Karpas-422 (cell line): ENCODE measurements at regions not wholly inside any gene's neighbourhood (a gene's known extent, or its start where the extent isn't known, plus 50 kb on each side); places are given as distances from the start of the nearest gene placed in this dataset.

Experiments
- DNase-seq: peaks from one replicate; pipeline ENCODE4 v3.0.0-alpha.2; 2015
- H2AFZ ChIP-seq: fragments of 200-600 bp; sonication (generic); 2 replicates; pipeline ENCODE4 v1.6.1; 2014; ENCODE audit warnings: antibody characterized with exemption, low read length, mixed read lengths
- H3K27ac ChIP-seq: fragments of 200-600 bp; sonication (generic); 2 replicates; pipeline ENCODE4 v1.5.1; 2014; ENCODE audit warnings: mild to moderate bottlenecking, low read length, moderate library complexity
- H3K27me3 ChIP-seq: fragments of 200-600 bp; sonication (generic); 2 replicates; pipeline ENCODE4 v1.6.1; 2014; ENCODE audit warnings: low read length, mixed read lengths
- H3K36me3 ChIP-seq: fragments of 200-600 bp; sonication (generic); 2 replicates; pipeline ENCODE4 v1.6.1; 2014; ENCODE audit warnings: low read length, mixed read lengths; ENCODE audit not compliant: insufficient read depth
- H3K4me1 ChIP-seq: fragments of 200-600 bp; sonication (generic); 2 replicates; pipeline ENCODE4 v1.6.1; 2014; ENCODE audit warnings: mild to moderate bottlenecking, low read length, mixed read lengths
- H3K4me2 ChIP-seq: fragments of 200-600 bp; sonication (generic); 2 replicates; pipeline ENCODE4 v1.6.1; 2014; ENCODE audit warnings: low read length, low read depth, mild to moderate bottlenecking; ENCODE audit not compliant: poor library complexity, severe bottlenecking
- H3K4me3 ChIP-seq: fragments of 200-600 bp; sonication (generic); 2 replicates; pipeline ENCODE4 v1.5.1; 2014; ENCODE audit warnings: mild to moderate bottlenecking, antibody characterized with exemption, low read length, mixed read lengths
- H3K79me2 ChIP-seq: fragments of 200-600 bp; sonication (generic); 2 replicates; pipeline ENCODE4 v1.6.1; 2014; ENCODE audit warnings: mild to moderate bottlenecking, low read length, mixed read lengths
- H3K9ac ChIP-seq: fragments of 200-600 bp; sonication (generic); 2 replicates; pipeline ENCODE4 v1.6.0; 2014; ENCODE audit warnings: low read length
- H3K9me2 ChIP-seq: fragments of 200-600 bp; sonication (generic), shearing (Covaris generic); replicated peaks from 2 replicates; pipeline ENCODE4 v1.6.0; 2014; ENCODE audit warnings: mild to moderate bottlenecking, low read length, moderate library complexity; ENCODE audit not compliant: insufficient read depth
- H3K9me3 ChIP-seq: fragments of 300-700, 200-600 bp; sonication (generic); 2 replicates; pipeline ENCODE4 v1.6.1; 2014; ENCODE audit warnings: low read length, mixed read lengths
- H4K20me1 ChIP-seq: fragments of 200-600 bp; sonication (generic); 2 replicates; pipeline ENCODE4 v1.6.1; 2014; ENCODE audit warnings: mild to moderate bottlenecking, antibody characterized with exemption, low read length, low read depth; ENCODE audit not compliant: insufficient read depth

- no peaks in the 10 kb centered on the region for H3K27me3 ChIP-seq
- H3K9me3 ChIP-seq: no peaks in the 10 kb centered on the region
- H3K27ac ChIP-seq: no peak overlapping the region
- no peaks in the 10 kb centered on the region for H3K36me3 ChIP-seq
- no peak overlapping the region for H3K4me2 ChIP-seq
- no peak for DNase-seq
- no peaks in the 10 kb centered on the region for H3K9me2 ChIP-seq
- H2AFZ ChIP-seq: no peak overlapping the region
- no peak overlapping the region for H3K4me3 ChIP-seq
- H3K4me1 ChIP-seq: no peaks in the 10 kb centered on the region
- no peaks in the 10 kb centered on the region for H4K20me1 ChIP-seq
- H3K9ac ChIP-seq: no peak overlapping the region
- H3K79me2 ChIP-seq: no peaks in the 10 kb centered on the region
Observed at GRCh38 chr6:131378874-131379273, 194.2 kb upstream of the ARG1 start.

- Histone ChIP-seq H3K4me1 (no peaks in the 10 kb centered on the region), H3K79me2 (no peaks in the 10 kb centered on the region), H3K27me3 (no peaks in the 10 kb centered on the region), H4K20me1 (no peaks in the 10 kb centered on the region), H3K36me3 (no peaks in the 10 kb centered on the region), H2AFZ (no peak overlapping the region), H3K9me3 (no peaks in the 10 kb centered on the region), H3K9ac (no peak overlapping the region), H3K4me3 (no peak overlapping the region), H3K27ac (no peak overlapping the region), H3K9me2 (no peaks in the 10 kb centered on the region), H3K4me2 (no peak overlapping the region)
- DNase-seq: no peak
Observed at GRCh38 chr6:131379948-131380347, 193.1 kb upstream of the ARG1 start.

- no peak overlapping the region for H3K4me2 ChIP-seq
- no peaks in the 10 kb centered on the region for H3K9me3 ChIP-seq
- no peak for DNase-seq
- H3K9ac ChIP-seq: no peak overlapping the region
- H3K4me3 ChIP-seq: no peak overlapping the region
- H2AFZ ChIP-seq: no peak overlapping the region
- no peaks in the 10 kb centered on the region for H3K9me2 ChIP-seq
- no peaks in the 10 kb centered on the region for H3K36me3 ChIP-seq
- no peaks in the 10 kb centered on the region for H3K79me2 ChIP-seq
- no peak overlapping the region for H3K27ac ChIP-seq
- no peaks in the 10 kb centered on the region for H3K4me1 ChIP-seq
- no peaks in the 10 kb centered on the region for H3K27me3 ChIP-seq
- H4K20me1 ChIP-seq: no peaks in the 10 kb centered on the region
Observed at GRCh38 chr6:131381052-131381708, 191.8 kb upstream of the ARG1 start.

- H3K36me3 ChIP-seq: no peaks in the 10 kb centered on the region
- DNase-seq: no peak
- H3K79me2 ChIP-seq: no peaks in the 10 kb centered on the region
- no peak overlapping the region for H3K9ac ChIP-seq
- no peak overlapping the region for H3K4me2 ChIP-seq
- no peaks in the 10 kb centered on the region for H3K4me1 ChIP-seq
- H3K4me3 ChIP-seq: no peak overlapping the region
- no peaks in the 10 kb centered on the region for H4K20me1 ChIP-seq
- H3K27me3 ChIP-seq: no peaks in the 10 kb centered on the region
- no peak overlapping the region for H3K27ac ChIP-seq
- H3K9me2 ChIP-seq: no peaks in the 10 kb centered on the region
- H2AFZ ChIP-seq: no peak overlapping the region
- H3K9me3 ChIP-seq: no peaks in the 10 kb centered on the region
Observed at GRCh38 chr6:131381709-131382093, 191.3 kb upstream of the ARG1 start.

- no peaks in the 10 kb centered on the region for H3K36me3 ChIP-seq
- no peaks in the 10 kb centered on the region for H3K27me3 ChIP-seq
Observed at GRCh38 chr6:131382631-131383030, 190.4 kb upstream of the ARG1 start.

GRCh38 chr6:131383421-131384411 lies 189.3 kb upstream of the ARG1 start:
- Histone ChIP-seq H3K4me3 (no peak overlapping the region), H3K27ac (no peak overlapping the region), H3K9ac (no peak overlapping the region), H3K27me3 (no peaks in the 10 kb centered on the region), H3K36me3 (no peaks in the 10 kb centered on the region), H3K9me3 (no peaks in the 10 kb centered on the region), H3K4me2 (no peak overlapping the region), H3K9me2 (no peaks in the 10 kb centered on the region), H4K20me1 (no peaks in the 10 kb centered on the region), H3K4me1 (no peaks in the 10 kb centered on the region), H2AFZ (no peak overlapping the region), H3K79me2 (no peaks in the 10 kb centered on the region)
- no peak for DNase-seq

More at GRCh38 chr6:131382631-131383030, 190.4 kb upstream of the ARG1 start:
- H3K27ac ChIP-seq: no peak overlapping the region
- H3K9me2 ChIP-seq: no peaks in the 10 kb centered on the region
- no peak overlapping the region for H3K9ac ChIP-seq
- H3K79me2 ChIP-seq: no peaks in the 10 kb centered on the region
- no peak overlapping the region for H3K4me3 ChIP-seq
- no peak overlapping the region for H2AFZ ChIP-seq
- H3K9me3 ChIP-seq: no peaks in the 10 kb centered on the region
- H3K4me1 ChIP-seq: no peaks in the 10 kb centered on the region
- H3K4me2 ChIP-seq: no peak overlapping the region
- DNase-seq: no peak
- no peaks in the 10 kb centered on the region for H4K20me1 ChIP-seq

GRCh38 chr6:131387562-131388447 lies 185.2 kb upstream of the ARG1 start:
- Histone ChIP-seq H3K79me2 (no peaks in the 10 kb centered on the region), H3K27ac (no peak overlapping the region), H3K9ac (no peak overlapping the region), H3K36me3 (no peaks in the 10 kb centered on the region), H2AFZ (no peak overlapping the region), H3K4me1 (no peaks in the 10 kb centered on the region), H3K4me3 (no peak overlapping the region), H4K20me1 (no peaks in the 10 kb centered on the region), H3K9me3 (no peaks in the 10 kb centered on the region), H3K4me2 (no peak overlapping the region), H3K9me2 (no peaks in the 10 kb centered on the region), H3K27me3 (no peaks in the 10 kb centered on the region)
- no peak for DNase-seq

- no peak overlapping the region for H3K4me3 ChIP-seq
- H3K4me2 ChIP-seq: no peak overlapping the region
- H3K9me3 ChIP-seq: no peaks in the 10 kb centered on the region
- H3K9ac ChIP-seq: no peak overlapping the region
- no peaks in the 10 kb centered on the region for H4K20me1 ChIP-seq
- H3K4me1 ChIP-seq: no peaks in the 10 kb centered on the region
- H3K79me2 ChIP-seq: no peaks in the 10 kb centered on the region
- no peak for DNase-seq
- no peaks in the 10 kb centered on the region for H3K36me3 ChIP-seq
- H3K27me3 ChIP-seq: no peaks in the 10 kb centered on the region
- no peak overlapping the region for H2AFZ ChIP-seq
- H3K9me2 ChIP-seq: no peaks in the 10 kb centered on the region
- no peak overlapping the region for H3K27ac ChIP-seq
Observed at GRCh38 chr6:131390322-131390721, 182.7 kb upstream of the ARG1 start.
